B cell (primary cell): ENCODE measurements at regions not wholly inside any gene's neighbourhood (a gene's known extent, or its start where the extent isn't known, plus 50 kb on each side); places are given as distances from the start of the nearest gene placed in this dataset.

Source experiments
- EZH2 ChIP-seq: IDR thresholded peaks from 2 replicates; pipeline ENCODE4 v1.6.1; 2012; ENCODE audit warnings: borderline replicate concordance, low read depth, mild to moderate bottlenecking, moderate library complexity, low read length; ENCODE audit not compliant: insufficient read depth, poor library complexity, severe bottlenecking
- TF ChIP-seq, protein P1 (sequence below): fragments of 200-600 bp; IDR thresholded peaks from one replicate; pipeline ENCODE4 v1.8.0; 2022; ENCODE audit warnings: antibody characterized with exemption, mild to moderate bottlenecking

DNA sequence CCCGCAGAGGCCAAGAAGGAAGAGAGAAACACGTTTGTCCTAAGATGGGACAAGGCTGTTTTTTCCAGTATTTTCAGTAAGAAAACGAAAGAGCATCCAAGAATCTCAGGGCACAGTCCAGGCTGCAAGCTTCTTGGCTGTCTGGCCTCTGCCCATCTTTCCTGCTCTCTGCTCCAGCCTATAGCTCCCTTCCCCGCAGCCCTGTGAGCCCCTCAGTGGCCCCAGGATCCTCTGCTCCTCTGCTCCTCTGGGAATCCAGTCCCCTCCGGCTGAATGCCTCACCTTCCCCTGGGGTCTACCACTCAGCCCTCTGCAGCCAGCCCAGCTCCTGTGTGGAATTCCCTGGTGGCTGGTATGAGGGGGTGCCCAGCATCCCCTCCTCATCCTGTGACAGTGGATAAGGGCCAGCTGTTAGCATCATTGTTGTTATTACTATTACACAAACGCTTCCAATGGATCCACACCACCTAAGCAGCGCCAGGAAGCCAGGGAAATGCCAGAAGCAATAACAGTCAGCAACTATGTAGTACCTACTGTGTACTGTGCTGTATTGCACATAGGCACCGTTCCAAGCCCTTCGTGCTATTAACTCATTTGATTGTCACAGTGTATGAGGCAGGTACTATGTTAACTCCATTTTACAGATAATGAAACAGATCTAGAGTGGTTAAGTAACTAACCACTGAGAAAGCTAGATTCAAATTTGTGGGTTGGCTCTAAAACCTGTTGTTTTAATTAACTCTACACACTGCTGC is 60.3 kb upstream of the PTPN1 start:
- TF ChIP-seq, protein P1, sequence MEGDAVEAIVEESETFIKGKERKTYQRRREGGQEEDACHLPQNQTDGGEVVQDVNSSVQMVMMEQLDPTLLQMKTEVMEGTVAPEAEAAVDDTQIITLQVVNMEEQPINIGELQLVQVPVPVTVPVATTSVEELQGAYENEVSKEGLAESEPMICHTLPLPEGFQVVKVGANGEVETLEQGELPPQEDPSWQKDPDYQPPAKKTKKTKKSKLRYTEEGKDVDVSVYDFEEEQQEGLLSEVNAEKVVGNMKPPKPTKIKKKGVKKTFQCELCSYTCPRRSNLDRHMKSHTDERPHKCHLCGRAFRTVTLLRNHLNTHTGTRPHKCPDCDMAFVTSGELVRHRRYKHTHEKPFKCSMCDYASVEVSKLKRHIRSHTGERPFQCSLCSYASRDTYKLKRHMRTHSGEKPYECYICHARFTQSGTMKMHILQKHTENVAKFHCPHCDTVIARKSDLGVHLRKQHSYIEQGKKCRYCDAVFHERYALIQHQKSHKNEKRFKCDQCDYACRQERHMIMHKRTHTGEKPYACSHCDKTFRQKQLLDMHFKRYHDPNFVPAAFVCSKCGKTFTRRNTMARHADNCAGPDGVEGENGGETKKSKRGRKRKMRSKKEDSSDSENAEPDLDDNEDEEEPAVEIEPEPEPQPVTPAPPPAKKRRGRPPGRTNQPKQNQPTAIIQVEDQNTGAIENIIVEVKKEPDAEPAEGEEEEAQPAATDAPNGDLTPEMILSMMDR = no peak
- no peak for TF ChIP-seq EZH2
